Nephron progenitor cell (in vitro differentiated cells): ENCODE measurements at regions not wholly inside any gene's neighbourhood (a gene's known extent, or its start where the extent isn't known, plus 50 kb on each side); places are given as distances from the start of the nearest gene placed in this dataset.

Source experiments
- DNase-seq: peaks from one replicate; pipeline ENCODE4 v3.0.0; 2021
- H3K27ac Mint-ChIP-seq: 2 replicates; pipeline ENCODE4 v1.8.0; 2021; ENCODE audit warnings: mild to moderate bottlenecking, moderate library complexity, mixed read lengths
- H3K27me3 Mint-ChIP-seq: 2 replicates; pipeline ENCODE4 v1.8.0; 2021; ENCODE audit warnings: mild to moderate bottlenecking, low read depth, mixed read lengths; ENCODE audit not compliant: poor library complexity
- H3K36me3 Mint-ChIP-seq: 2 replicates; pipeline ENCODE4 v1.8.0; 2021; ENCODE audit warnings: low read depth, mixed read lengths
- H3K4me1 Mint-ChIP-seq: 2 replicates; pipeline ENCODE4 v1.8.0; 2021; ENCODE audit warnings: mixed read lengths
- H3K4me3 Mint-ChIP-seq: 2 replicates; pipeline ENCODE4 v1.8.0; 2021; ENCODE audit warnings: mild to moderate bottlenecking, moderate library complexity, mixed read lengths
- H3K9me3 Mint-ChIP-seq: 2 replicates; pipeline ENCODE4 v1.8.0; 2021; ENCODE audit warnings: mild to moderate bottlenecking, moderate library complexity, mixed read lengths
- CTCF ChIP-seq: fragments of 200-600 bp; sonication (generic); IDR thresholded peaks from 2 replicates; pipeline ENCODE4 v1.5.0; 2021; ENCODE audit warnings: antibody characterized with exemption

- Mint-ChIP-seq H3K27ac (no peak overlapping the region), H3K9me3 (no peaks in the 10 kb centered on the region), H3K36me3 (no peaks in the 10 kb centered on the region), H3K4me3 (no peak overlapping the region), H3K4me1 (peaks cover 60% of the 10 kb centered on the region), H3K27me3 (no peaks in the 10 kb centered on the region)
- no peak for TF ChIP-seq CTCF
- no peak for DNase-seq
Observed at GRCh38 chr4:104418286-104418685, 76.4 kb downstream of the CXXC4 start.

- no peak for TF ChIP-seq CTCF
- Mint-ChIP-seq H3K36me3 (no peaks in the 10 kb centered on the region), H3K4me1 (peaks cover 64% of the 10 kb centered on the region), H3K4me3 (no peak overlapping the region), H3K27ac (no peak overlapping the region), H3K27me3 (no peaks in the 10 kb centered on the region), H3K9me3 (no peaks in the 10 kb centered on the region)
- DNase-seq = no peak
Observed at GRCh38 chr4:104417357-104417882, 77.3 kb downstream of the CXXC4 start.

GRCh38 chr4:104416725-104417356 is 77.9 kb downstream of the CXXC4 start:
- H3K27ac Mint-ChIP-seq = no peak overlapping the region
- H3K36me3 Mint-ChIP-seq = no peaks in the 10 kb centered on the region
- H3K4me1 Mint-ChIP-seq = peaks cover 64% of the 10 kb centered on the region
- no peak for DNase-seq
- no peaks in the 10 kb centered on the region for H3K9me3 Mint-ChIP-seq
- no peak for TF ChIP-seq CTCF
- H3K27me3 Mint-ChIP-seq = no peaks in the 10 kb centered on the region
- no peak overlapping the region for H3K4me3 Mint-ChIP-seq

GRCh38 chr4:104413487-104413886 is 81.2 kb downstream of the CXXC4 start:
- no peak for DNase-seq
- Mint-ChIP-seq H3K36me3 (no peaks in the 10 kb centered on the region), H3K27me3 (no peaks in the 10 kb centered on the region), H3K27ac (no peak overlapping the region), H3K9me3 (no peaks in the 10 kb centered on the region), H3K4me1 (peaks cover 57% of the 10 kb centered on the region), H3K4me3 (no peak overlapping the region)
- TF ChIP-seq CTCF = no peak

GRCh38 chr4:104412344-104412743 is 82.3 kb downstream of the CXXC4 start:
- Mint-ChIP-seq H3K27me3 (no peaks in the 10 kb centered on the region), H3K9me3 (no peaks in the 10 kb centered on the region), H3K4me1 (peaks cover 54% of the 10 kb centered on the region), H3K4me3 (no peak overlapping the region), H3K27ac (no peak overlapping the region), H3K36me3 (no peaks in the 10 kb centered on the region)
- no peak for TF ChIP-seq CTCF
- DNase-seq = no peak

- Mint-ChIP-seq H3K36me3 (no peaks in the 10 kb centered on the region), H3K27me3 (no peaks in the 10 kb centered on the region)
Observed at GRCh38 chr4:104411502-104411901, 83.2 kb downstream of the CXXC4 start.

More at GRCh38 chr4:104411502-104411901, 83.2 kb downstream of the CXXC4 start:
- no peak for DNase-seq
- TF ChIP-seq CTCF = no peak
- Mint-ChIP-seq H3K27ac (no peak overlapping the region), H3K9me3 (no peaks in the 10 kb centered on the region), H3K4me1 (peaks cover 47% of the 10 kb centered on the region), H3K4me3 (no peak overlapping the region)
